RWPE2 (cell line): ENCODE measurements at regions not wholly inside any gene's neighbourhood (a gene's known extent, or its start where the extent isn't known, plus 50 kb on each side); places are given as distances from the start of the nearest gene placed in this dataset.

Experiments
- ATAC-seq: fragments of 200-7000 bp; cut with Tn5 transposase; 3 replicates; pipeline ENCODE4 v1.9.1; 2021; ENCODE audit warnings: low read depth
- DNase-seq: peaks from one replicate; pipeline ENCODE4 v3.0.0-alpha.2; 2020; ENCODE audit warnings: low spot score
- H3K27ac ChIP-seq: fragments of 450-650 bp; 2 replicates; pipeline ENCODE4 v1.5.1; 2017; ENCODE audit warnings: mild to moderate bottlenecking; ENCODE audit not compliant: poor library complexity, severe bottlenecking
- H3K27me3 ChIP-seq: fragments of 250-450 bp; sonication (Bioruptor Pico); 2 replicates; pipeline ENCODE4 v1.5.1; 2021; ENCODE audit warnings: mild to moderate bottlenecking, moderate library complexity; ENCODE audit not compliant: insufficient read depth, poor library complexity, severe bottlenecking
- H3K36me3 ChIP-seq: fragments of 250-450 bp; sonication (Bioruptor Pico); 2 replicates; pipeline ENCODE4 v1.5.1; 2020; ENCODE audit warnings: low read depth, mild to moderate bottlenecking, moderate library complexity
- H3K4me1 ChIP-seq: fragments of 250-450 bp; sonication (Bioruptor Pico); 2 replicates; pipeline ENCODE4 v1.5.1; 2021; ENCODE audit warnings: mild to moderate bottlenecking, moderate library complexity; ENCODE audit not compliant: insufficient read depth, poor library complexity, severe bottlenecking
- H3K4me3 ChIP-seq: fragments of 250-450 bp; sonication (Bioruptor Pico); 2 replicates; pipeline ENCODE4 v1.5.1; 2021; ENCODE audit warnings: mild to moderate bottlenecking, moderate library complexity; ENCODE audit not compliant: severe bottlenecking
- H3K9me3 ChIP-seq: fragments of 250-450 bp; sonication (Bioruptor Pico); 2 replicates; pipeline ENCODE4 v1.5.1; 2021; ENCODE audit warnings: mild to moderate bottlenecking, moderate library complexity; ENCODE audit not compliant: severe bottlenecking
- TF ChIP-seq, protein P1 (sequence below): fragments of 450-650 bp; IDR thresholded peaks from one replicate; pipeline ENCODE4 v1.5.1; 2017; ENCODE audit warnings: mild to moderate bottlenecking, moderate library complexity; ENCODE audit not compliant: poor library complexity, severe bottlenecking

DNA sequence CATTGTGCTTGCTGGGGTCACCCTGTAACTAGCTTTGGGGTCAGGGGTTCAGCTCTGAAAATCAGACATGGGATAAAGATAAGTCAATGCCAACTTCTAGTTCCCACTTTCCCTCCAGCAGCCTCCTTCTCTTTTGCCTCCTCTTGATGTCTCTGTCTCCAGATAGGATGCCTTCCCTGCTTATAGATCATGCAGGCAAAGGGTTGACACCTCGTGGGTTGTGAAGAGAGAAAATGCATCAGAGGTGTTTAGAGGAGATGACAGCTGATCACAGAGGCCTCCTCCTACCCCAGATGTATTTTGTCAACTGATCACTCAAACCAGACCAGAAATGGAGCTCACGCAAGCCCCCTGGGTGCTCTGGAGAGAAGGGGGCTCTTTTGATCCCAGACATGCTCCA lies 337.8 kb downstream of the BUD13 start:
- DNase-seq (no peak), ATAC-seq (no peak)
- H3K4me1 ChIP-seq = no peaks in the 10 kb centered on the region
- H3K4me3 ChIP-seq = no peak overlapping the region
- no peaks in the 10 kb centered on the region for H3K36me3 ChIP-seq
- H3K27me3 ChIP-seq = no peaks in the 10 kb centered on the region
- no peak overlapping the region for H3K27ac ChIP-seq
- TF ChIP-seq, protein P1, sequence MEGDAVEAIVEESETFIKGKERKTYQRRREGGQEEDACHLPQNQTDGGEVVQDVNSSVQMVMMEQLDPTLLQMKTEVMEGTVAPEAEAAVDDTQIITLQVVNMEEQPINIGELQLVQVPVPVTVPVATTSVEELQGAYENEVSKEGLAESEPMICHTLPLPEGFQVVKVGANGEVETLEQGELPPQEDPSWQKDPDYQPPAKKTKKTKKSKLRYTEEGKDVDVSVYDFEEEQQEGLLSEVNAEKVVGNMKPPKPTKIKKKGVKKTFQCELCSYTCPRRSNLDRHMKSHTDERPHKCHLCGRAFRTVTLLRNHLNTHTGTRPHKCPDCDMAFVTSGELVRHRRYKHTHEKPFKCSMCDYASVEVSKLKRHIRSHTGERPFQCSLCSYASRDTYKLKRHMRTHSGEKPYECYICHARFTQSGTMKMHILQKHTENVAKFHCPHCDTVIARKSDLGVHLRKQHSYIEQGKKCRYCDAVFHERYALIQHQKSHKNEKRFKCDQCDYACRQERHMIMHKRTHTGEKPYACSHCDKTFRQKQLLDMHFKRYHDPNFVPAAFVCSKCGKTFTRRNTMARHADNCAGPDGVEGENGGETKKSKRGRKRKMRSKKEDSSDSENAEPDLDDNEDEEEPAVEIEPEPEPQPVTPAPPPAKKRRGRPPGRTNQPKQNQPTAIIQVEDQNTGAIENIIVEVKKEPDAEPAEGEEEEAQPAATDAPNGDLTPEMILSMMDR = no peak
- no peaks in the 10 kb centered on the region for H3K9me3 ChIP-seq

DNA sequence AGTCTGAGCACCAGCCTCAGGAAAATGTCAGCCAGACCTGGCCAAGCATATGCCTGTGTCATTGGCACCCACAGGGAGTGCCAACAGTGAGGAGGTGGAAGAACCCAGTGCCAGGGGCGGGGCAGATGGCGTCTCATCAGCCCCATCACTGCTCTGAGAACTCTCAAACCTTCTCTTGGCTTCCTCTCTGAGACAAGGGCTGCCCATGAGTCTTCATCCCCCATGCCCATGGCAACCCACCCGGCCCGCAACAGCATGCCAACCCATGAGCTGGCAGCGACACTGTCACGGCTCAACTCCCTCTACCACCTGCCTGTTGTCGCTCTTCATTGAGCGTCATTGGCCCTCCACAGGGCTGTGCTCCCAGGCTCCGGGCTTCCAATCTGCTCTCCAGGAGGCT lies 340.5 kb downstream of the BUD13 start:
- H3K9me3 ChIP-seq = no peaks in the 10 kb centered on the region
- ATAC-seq (no peak), DNase-seq (no peak)
- H3K4me1 ChIP-seq = no peaks in the 10 kb centered on the region
- TF ChIP-seq, protein P1 = no peak
- no peak overlapping the region for H3K4me3 ChIP-seq
- H3K36me3 ChIP-seq = no peaks in the 10 kb centered on the region
- no peaks in the 10 kb centered on the region for H3K27me3 ChIP-seq
- H3K27ac ChIP-seq = no peak overlapping the region

DNA sequence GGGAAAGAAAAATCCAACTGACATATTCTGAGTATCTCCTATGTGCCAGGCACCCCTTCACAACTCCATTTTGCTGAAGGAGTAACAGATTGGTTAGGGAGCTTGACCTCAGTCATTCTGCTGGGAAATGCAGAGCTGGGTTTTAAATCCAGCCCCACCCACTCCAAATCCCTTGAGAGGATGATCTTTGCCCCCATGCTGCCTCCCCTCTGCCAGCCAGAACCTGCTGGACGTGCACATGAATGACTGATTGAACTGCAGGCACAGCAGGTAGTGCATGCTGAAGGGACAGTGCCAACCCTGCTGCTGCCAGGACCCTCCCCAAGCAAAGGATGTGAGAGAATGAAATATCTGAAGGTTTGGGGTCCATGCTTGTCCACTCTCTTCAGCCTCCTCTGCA lies 340.9 kb downstream of the BUD13 start:
- no peak for ATAC-seq
- Histone ChIP-seq H3K4me1 (no peaks in the 10 kb centered on the region), H3K36me3 (no peaks in the 10 kb centered on the region), H3K27me3 (no peaks in the 10 kb centered on the region), H3K9me3 (no peaks in the 10 kb centered on the region), H3K27ac (no peak overlapping the region), H3K4me3 (no peak overlapping the region)
- TF ChIP-seq, protein P1 = no peak
- no peak for DNase-seq

DNA sequence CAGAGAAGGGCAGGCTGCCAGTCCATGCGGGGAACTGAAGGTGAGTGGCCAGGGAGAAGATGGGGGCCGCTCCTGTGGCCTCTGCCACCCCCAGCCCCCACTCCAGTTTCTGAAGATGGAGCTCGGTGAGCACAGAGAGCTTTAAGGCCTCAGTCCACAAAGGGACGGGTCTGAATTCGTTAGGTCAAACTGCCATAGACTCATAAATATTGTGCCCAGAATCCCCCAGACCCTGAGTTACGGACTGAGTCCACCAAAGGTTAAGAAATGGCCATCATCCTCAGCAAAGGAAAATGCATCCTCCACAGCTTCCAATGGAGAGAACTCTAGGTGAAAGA lies 344.2 kb downstream of the BUD13 start:
- no peaks in the 10 kb centered on the region for H3K9me3 ChIP-seq
- TF ChIP-seq, protein P1 = no peak
- H3K4me1 ChIP-seq = no peaks in the 10 kb centered on the region
- DNase-seq (no peak), ATAC-seq (no peak)
- no peak overlapping the region for H3K27ac ChIP-seq
- no peak overlapping the region for H3K4me3 ChIP-seq
- H3K36me3 ChIP-seq = no peaks in the 10 kb centered on the region
- no peaks in the 10 kb centered on the region for H3K27me3 ChIP-seq

DNA sequence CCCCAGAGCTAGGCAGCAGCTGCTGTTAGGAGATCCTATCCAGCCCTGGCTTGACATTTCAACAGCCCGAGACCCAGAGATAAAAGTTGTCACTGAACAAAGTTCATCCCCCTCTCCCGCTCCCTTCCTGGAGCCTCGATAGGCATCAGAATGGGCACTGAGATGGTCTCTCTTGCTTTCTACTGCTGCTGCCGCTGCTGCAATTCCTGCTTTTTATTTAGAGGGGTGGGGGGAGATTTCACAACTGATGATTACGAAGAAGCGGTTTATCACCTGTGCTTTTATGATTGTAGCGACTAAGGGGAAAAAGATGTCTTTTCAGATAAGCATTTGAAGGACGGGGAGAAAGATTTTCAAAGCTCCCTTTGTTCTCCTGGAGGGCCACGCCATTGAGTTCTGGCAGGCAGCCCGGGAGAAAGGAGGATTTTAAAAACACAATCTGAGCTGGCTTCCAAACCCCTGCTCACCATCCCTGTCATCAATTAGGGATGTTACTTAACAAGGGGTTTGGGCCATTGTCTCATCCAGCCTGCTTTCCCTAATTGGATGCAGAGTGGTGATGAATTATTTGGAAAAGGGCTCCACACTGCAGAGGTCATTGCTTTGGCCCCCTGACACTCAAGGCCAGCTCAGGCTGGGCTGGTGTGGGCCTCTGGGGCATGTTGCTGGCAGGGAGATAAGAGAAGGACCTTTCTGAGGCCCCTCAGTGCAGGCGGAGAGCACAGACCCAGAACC lies 344.7 kb downstream of the BUD13 start:
- H3K27ac ChIP-seq = no peak overlapping the region
- TF ChIP-seq, protein P1 = no peak
- no peaks in the 10 kb centered on the region for H3K36me3 ChIP-seq
- DNase-seq = no peak
- H3K4me1 ChIP-seq = no peaks in the 10 kb centered on the region
- H3K4me3 ChIP-seq = no peak overlapping the region
- no peaks in the 10 kb centered on the region for H3K9me3 ChIP-seq
- peak; percentile 17; the same call in 2 of the 3 replicates for ATAC-seq
- H3K27me3 ChIP-seq = no peaks in the 10 kb centered on the region
